HG03097 (cell line): ENCODE measurements at regions not wholly inside any gene's neighbourhood (a gene's known extent, or its start where the extent isn't known, plus 50 kb on each side); places are given as distances from the start of the nearest gene placed in this dataset.

Experiments
- ATAC-seq: cut with Tn5 transposase; IDR thresholded peaks from one replicate; pipeline ENCODE4 v1.9.1; 2021; ENCODE audit not compliant: unreplicated experiment, low FRiP score

DNA sequence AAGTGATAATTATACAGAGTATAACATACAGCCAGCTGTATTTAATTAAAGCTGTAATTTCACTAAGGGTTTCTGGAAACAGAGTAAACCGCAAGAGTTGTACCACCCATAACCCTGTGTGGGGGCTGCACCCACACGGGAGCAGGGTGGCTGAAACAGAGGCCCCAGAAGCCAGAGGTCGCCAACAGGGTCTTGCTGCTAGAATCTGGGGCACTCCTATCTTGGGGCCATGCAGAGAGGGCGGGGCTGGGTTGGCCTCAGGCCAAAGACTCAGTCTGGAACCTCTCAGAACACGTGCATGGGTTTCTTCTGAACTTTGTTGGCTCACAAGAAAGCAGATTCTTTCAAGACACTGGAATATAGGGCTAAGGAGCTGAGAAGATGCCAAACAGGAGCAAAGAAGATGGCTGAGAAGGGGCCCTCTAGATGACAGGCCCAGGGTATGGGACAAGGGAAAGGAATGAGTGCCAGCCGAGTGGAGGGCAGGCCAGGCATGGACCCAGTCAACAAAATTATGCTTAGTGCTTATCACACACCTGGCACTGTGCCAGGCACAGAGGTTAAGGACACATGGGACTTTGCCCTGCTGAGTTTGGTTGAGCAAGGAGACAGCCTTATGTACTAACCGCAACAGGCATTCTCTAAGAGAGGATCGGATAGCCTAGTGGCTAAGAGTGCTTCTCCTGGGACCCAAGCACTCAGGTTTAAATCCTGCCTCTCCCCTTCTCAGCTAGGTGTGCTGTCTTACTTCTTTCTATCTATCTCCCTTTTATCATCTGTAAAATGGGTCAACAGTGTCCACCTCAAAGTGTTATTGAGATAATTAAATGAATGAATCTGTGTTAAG, 96.6 kb upstream of the FOXP4 start:
- ATAC-seq, result no peak

DNA sequence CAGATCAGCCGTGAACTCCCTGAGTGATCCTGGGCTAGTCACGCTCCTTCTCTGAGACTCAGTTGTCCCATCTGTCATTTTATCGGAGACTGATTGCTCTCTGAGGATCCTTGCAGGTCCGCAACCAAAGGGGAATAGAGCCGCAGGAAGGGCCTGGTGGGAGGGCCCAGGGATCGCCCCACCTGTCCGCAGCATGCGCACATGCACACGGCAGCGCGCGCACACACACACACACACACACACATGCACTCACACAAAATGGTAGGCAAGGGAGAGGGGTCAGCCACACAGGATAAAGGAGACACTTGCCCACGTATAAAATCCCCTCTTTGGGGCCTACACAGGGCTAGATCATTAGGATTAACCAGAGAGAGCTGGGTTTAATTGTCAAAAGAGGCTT, 95.6 kb upstream of the FOXP4 start:
- no peak for ATAC-seq

DNA sequence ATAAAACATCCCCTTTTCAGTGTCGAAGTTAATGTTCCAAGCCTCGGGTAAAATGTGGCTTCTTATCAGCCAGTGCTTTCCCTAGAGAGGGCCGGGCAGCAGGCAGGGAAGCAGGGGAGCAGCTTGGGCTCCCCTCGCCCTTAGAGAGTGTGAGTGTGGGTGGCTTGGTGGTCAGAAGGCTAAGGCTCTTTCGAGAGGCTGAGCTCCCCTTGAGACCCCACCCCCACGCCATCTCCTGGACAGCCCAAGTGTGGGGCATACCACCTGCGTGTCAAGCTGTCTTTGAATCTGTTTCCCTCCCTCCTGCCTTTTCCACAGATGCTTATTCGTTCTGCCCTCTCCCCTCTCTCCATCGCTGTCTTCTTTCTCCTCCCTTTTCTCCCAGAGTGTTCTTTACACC, 95.1 kb upstream of the FOXP4 start:
- no peak for ATAC-seq

- ATAC-seq, result no peak
Observed at GRCh38 chr6:41451515-41452163, 94.5 kb upstream of the FOXP4 start.

GRCh38 chr6:41452763-41453162, 93.4 kb upstream of the FOXP4 start:
- no peak for ATAC-seq

GRCh38 chr6:41453244-41453643, 92.9 kb upstream of the FOXP4 start:
- ATAC-seq, result no peak

DNA sequence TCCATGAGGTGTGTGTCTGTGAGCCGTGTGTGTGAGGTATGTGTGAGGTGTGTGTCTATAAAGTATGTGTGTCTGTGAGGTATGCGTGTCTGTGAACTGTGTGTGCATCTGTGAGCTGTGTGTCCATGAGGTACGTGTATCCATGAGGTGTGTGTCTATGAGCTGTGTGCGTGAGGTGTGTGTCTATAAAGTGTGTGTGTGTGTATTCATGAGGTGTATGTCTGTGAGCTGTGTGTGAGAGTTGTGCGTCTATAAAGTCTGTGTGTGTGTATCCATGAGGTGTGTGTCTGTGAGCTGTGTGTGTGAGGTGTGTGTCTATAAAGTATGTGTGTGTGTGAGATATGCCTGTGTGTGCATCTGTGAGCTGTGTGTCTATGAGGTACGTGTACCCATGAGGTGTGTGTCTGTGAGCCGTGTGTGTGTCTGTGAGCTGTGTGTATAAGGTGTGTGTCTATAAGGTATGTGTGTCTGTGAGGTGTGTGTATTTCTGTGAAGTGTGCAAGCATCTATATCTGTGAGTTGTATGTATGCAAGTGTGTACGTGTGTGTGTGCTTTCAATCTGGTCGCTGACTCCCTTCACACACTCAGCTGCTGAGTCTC, 91.9 kb upstream of the FOXP4 start:
- no peak for ATAC-seq

- no peak for ATAC-seq
Observed at GRCh38 chr6:41455410-41455809, 90.8 kb upstream of the FOXP4 start.

DNA sequence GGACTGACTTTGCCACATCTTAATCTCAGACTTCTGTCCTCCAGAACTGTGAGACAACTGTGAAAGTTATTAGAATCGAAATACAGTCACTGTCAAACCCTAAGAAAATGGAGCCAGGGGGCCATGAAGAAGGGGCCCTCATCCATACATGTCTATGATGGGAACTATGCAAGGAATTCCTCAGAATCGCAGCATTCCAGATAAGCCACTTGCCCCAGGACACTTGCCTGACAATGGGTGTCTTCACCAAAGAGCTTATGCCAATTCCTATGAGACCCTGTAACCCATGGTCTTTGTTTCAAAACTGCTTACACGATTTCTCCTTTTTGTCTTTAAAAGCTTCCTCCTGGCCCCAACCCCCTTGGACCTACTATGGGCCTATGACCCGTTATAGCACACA, 90.4 kb upstream of the FOXP4 start:
- ATAC-seq, result no peak

- ATAC-seq, result no peak
Observed at GRCh38 chr6:41457303-41457670, 88.9 kb upstream of the FOXP4 start.

DNA sequence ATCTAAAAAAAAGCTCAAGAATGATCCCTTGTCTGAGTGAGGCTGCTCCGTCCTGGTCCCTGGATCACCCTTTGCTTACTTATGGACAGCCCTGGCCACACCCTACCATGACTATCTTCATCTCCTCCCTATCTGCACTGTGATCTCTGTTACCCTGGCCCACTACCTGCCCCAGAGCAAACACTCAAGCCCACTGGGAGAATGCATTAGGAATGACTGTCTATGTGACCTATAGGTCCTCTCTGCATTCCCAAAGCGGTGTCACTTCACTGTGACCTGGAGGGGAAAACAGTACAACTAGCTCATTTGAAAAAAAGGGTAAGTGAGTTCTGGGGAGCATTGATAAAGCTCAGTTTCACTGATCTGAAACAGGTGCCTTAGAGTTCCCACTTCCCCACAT, 86.4 kb upstream of the FOXP4 start:
- ATAC-seq, result no peak

- ATAC-seq, result no peak
Observed at GRCh38 chr6:41460742-41461336, 85.3 kb upstream of the FOXP4 start.

GRCh38 chr6:41462033-41462432, 84.1 kb upstream of the FOXP4 start:
- no peak for ATAC-seq

GRCh38 chr6:41463062-41463930, 82.9 kb upstream of the FOXP4 start:
- peak; percentile 59 for ATAC-seq

GRCh38 chr6:41464019-41464418, 82.2 kb upstream of the FOXP4 start:
- ATAC-seq, result no peak

GRCh38 chr6:41464481-41464880, 81.7 kb upstream of the FOXP4 start:
- no peak for ATAC-seq

DNA sequence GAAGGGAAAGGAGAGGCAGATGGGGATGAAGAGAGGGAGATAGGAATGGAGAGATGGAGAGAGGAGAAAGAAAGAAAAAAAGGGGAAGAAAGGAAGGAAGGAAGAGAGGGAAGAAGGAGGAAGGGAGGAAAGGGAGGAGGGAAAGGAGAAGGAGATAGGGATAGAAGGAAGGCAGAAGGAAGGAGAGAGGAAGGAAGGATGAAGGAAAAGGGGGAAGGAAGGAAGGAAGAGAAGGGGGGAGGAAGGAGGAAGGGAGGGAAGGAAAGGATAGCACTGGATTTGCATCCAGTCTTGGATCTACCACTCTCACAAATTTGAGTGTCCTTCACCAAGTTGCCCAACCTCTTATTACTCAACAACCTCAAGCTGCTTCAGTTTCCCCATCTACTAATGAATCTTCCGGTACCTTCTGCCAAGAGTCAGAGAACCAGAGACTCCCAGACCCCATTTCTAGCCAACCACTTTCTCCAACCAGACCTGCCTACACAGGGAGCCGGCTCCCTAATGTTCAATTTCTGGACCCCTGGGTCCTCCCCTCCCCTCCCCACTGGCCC, 79.7 kb upstream of the FOXP4 start:
- ATAC-seq, result no peak

- ATAC-seq, result no peak
Observed at GRCh38 chr6:41467061-41467460, 79.1 kb upstream of the FOXP4 start.

- ATAC-seq, result no peak
Observed at GRCh38 chr6:41467627-41468404, 78.4 kb upstream of the FOXP4 start.
